Brain microvascular endothelial cell (primary cell): ENCODE measurements at regions not wholly inside any gene's neighbourhood (a gene's known extent, or its start where the extent isn't known, plus 50 kb on each side); places are given as distances from the start of the nearest gene placed in this dataset.
"Not testable (repeated sequence)": the region's sequence is repeated elsewhere in the genome, so short reads cannot be mapped to it uniquely, and the experiment has no call there.

Experiments
- DNase-seq: peaks from one replicate; pipeline ENCODE4 v3.0.0-alpha.2; 2020
- H3K27ac ChIP-seq: fragments of 250-450 bp; sonication (Bioruptor Pico); 2 replicates; pipeline ENCODE4 v1.5.1; 2020; ENCODE audit warnings: mild to moderate bottlenecking, moderate library complexity
- H3K27me3 ChIP-seq: fragments of 250-450 bp; sonication (Bioruptor Pico); replicated peaks from 2 replicates; pipeline ENCODE4 v1.5.1; 2020; ENCODE audit warnings: mild to moderate bottlenecking
- H3K36me3 ChIP-seq: fragments of 250-450 bp; sonication (Bioruptor Pico); replicated peaks from 2 replicates; pipeline ENCODE4 v1.5.1; 2020; ENCODE audit warnings: mild to moderate bottlenecking
- H3K4me3 ChIP-seq: 2 replicates; pipeline ENCODE4 v1.5.1; 2011; ENCODE audit warnings: low read depth, mild to moderate bottlenecking, control low read depth, low read length, moderate library complexity
- CTCF ChIP-seq: IDR thresholded peaks from 2 replicates; pipeline ENCODE4 v1.5.1; 2011; ENCODE audit warnings: low read depth, mild to moderate bottlenecking, moderate library complexity, low read length, control low read depth, inconsistent platforms; ENCODE audit errors: missing control alignments
- in situ Hi-C: cut with HindIII; loops from 2 replicates; pipeline ENCODE4 v1.10.0; 2017; ENCODE audit warnings: low sequenced_read_pairs, low pct_ligation_motif_present

- Histone ChIP-seq H3K27me3 (no peaks in the 10 kb centered on the region), H3K36me3 (no peaks in the 10 kb centered on the region), H3K4me3 (no peak overlapping the region), H3K27ac (no peak overlapping the region)
- DNase-seq: no peak
- TF ChIP-seq CTCF: no peak
- in situ Hi-C loops: no loop called here
Measured at GRCh38 chr1:19024532-19024931, 68.1 kb upstream of the IFFO2 start.

GRCh38 chr1:19023787-19024186 lies 67.3 kb upstream of the IFFO2 start:
- no peak for TF ChIP-seq CTCF
- DNase-seq: no peak
- Histone ChIP-seq H3K36me3 (no peaks in the 10 kb centered on the region), H3K27ac (no peak overlapping the region), H3K27me3 (no peaks in the 10 kb centered on the region), H3K4me3 (no peak overlapping the region)
- in situ Hi-C loops: no loop called here

- in situ Hi-C loops: no loop called here
- H3K27me3 ChIP-seq: no peaks in the 10 kb centered on the region
- H3K36me3 ChIP-seq: no peaks in the 10 kb centered on the region
- no peak overlapping the region for H3K4me3 ChIP-seq
- no peak for TF ChIP-seq CTCF
- no peak for DNase-seq
- no peak overlapping the region for H3K27ac ChIP-seq
Measured at GRCh38 chr1:19021845-19022244, 65.4 kb upstream of the IFFO2 start.

GRCh38 chr1:19019288-19019687 lies 62.8 kb upstream of the IFFO2 start:
- in situ Hi-C loops, H3K27me3 ChIP-seq, H3K27ac ChIP-seq: not testable (repeated sequence)

GRCh38 chr1:19015476-19015875 lies 59.0 kb upstream of the IFFO2 start:
- Histone ChIP-seq H3K27ac (no peak overlapping the region), H3K4me3 (no peak overlapping the region), H3K27me3 (no peaks in the 10 kb centered on the region), H3K36me3 (no peaks in the 10 kb centered on the region)
- TF ChIP-seq CTCF: no peak
- in situ Hi-C loops: no loop called here
- DNase-seq: no peak

More at GRCh38 chr1:19019288-19019687, 62.8 kb upstream of the IFFO2 start:
- not testable (repeated sequence) for DNase-seq, H3K4me3 ChIP-seq, H3K36me3 ChIP-seq

- no peak overlapping the region for H3K4me3 ChIP-seq
- no peak for DNase-seq
- no peak overlapping the region for H3K27ac ChIP-seq
- no peaks in the 10 kb centered on the region for H3K36me3 ChIP-seq
- in situ Hi-C loops: no loop called here
- no peaks in the 10 kb centered on the region for H3K27me3 ChIP-seq
- no peak for TF ChIP-seq CTCF
Measured at GRCh38 chr1:19014765-19015164, 58.3 kb upstream of the IFFO2 start.
